ENCODE measurements at regions not wholly inside any gene's neighbourhood (a gene's known extent, or its start where the extent isn't known, plus 50 kb on each side); places are given as distances from the start of the nearest gene placed in this dataset.

GRCh38 chr12:75655315-75655806, 144.0 kb upstream of the KRR1 start:
- TF ChIP-seq EZH2phosphoT487 (IDR thresholded peaks at IDR 0.05; ENCODE audit: insufficient read depth, low read depth): no peak
- TF ChIP-seq EZH2 (IDR thresholded peaks at IDR 0.05; ENCODE audit: insufficient read depth, poor library complexity, severe bottlenecking): no peak
- H3K9me2 ChIP-seq (ENCODE audit: insufficient read depth): no peaks in the 10 kb centered on the region
- H3K9ac ChIP-seq: no peak overlapping the region
- in situ Hi-C loops (cut with MboI): no loop called here
- H3K27me3 ChIP-seq (replicated peaks; ENCODE audit: insufficient read depth): no peaks in the 10 kb centered on the region
- no peak overlapping the region for H3K4me3 ChIP-seq
- H2AFZ ChIP-seq: no peak overlapping the region
- H3F3A ChIP-seq (ENCODE audit: insufficient read depth): peaks cover 28% of the 10 kb centered on the region
- H3K9me3 ChIP-seq (ENCODE audit: low read depth): no peaks in the 10 kb centered on the region
- H3K79me2 ChIP-seq (ENCODE audit: insufficient read depth): no peaks in the 10 kb centered on the region
- H4K20me1 ChIP-seq (ENCODE audit: insufficient read depth): no peaks in the 10 kb centered on the region
- no peaks in the 10 kb centered on the region for H3K36me3 ChIP-seq (ENCODE audit: low read depth)
- H3K27ac ChIP-seq: no peak overlapping the region
- 94 to 99% methylated on average over 4 of the region's 4 CpGs for WGBS, 2 experiments (ENCODE audit: low coverage in 1 of 2, low lambda C conversion rate in 2 of 2, missing lambda C conversion rate in 2 of 2)
- H3K4me2 ChIP-seq (ENCODE audit: unreplicated experiment): no peak overlapping the region
- no peak for DNase-seq
- H3K4me1 ChIP-seq (ENCODE audit: insufficient read depth): peaks cover 41% of the 10 kb centered on the region

DNA sequence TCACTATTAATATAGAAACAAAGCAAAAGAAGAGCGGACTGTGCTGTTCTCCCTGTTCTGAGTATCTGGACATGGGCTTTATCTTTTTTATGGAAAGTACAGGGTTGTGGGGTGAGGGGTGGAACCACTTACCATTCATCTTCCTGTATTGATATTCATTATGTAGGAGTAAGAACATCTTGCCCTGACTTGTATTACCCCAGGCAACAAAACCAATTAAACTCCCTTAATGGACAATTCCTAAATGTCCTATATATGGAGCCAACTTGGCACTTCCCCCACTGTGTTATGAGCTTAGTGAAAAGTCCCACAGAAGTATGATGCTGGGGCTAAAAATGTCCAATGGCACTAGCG, 139.9 kb upstream of the KRR1 start:
- Histone ChIP-seq H3K9me2 (ENCODE audit: insufficient read depth) (no peaks in the 10 kb centered on the region), H2AFZ (no peak overlapping the region), H3K27ac (no peak overlapping the region), H4K20me1 (ENCODE audit: insufficient read depth) (no peaks in the 10 kb centered on the region), H3K4me3 (no peak overlapping the region), H3K9ac (no peak overlapping the region), H3K36me3 (ENCODE audit: low read depth) (no peaks in the 10 kb centered on the region), H3K4me2 (ENCODE audit: unreplicated experiment) (no peak overlapping the region), H3K9me3 (ENCODE audit: low read depth) (no peaks in the 10 kb centered on the region), H3K4me1 (ENCODE audit: insufficient read depth) (peaks cover 2% of the 10 kb centered on the region; the same call in 1 of the 2 replicates), H3K79me2 (ENCODE audit: insufficient read depth) (no peaks in the 10 kb centered on the region), H3F3A (ENCODE audit: insufficient read depth) (no peaks in the 10 kb centered on the region), H3K27me3 (replicated peaks; ENCODE audit: insufficient read depth) (no peaks in the 10 kb centered on the region)
- no peak for TF ChIP-seq EZH2 (IDR thresholded peaks at IDR 0.05; ENCODE audit: insufficient read depth, poor library complexity, severe bottlenecking)
- TF ChIP-seq EZH2phosphoT487 (IDR thresholded peaks at IDR 0.05; ENCODE audit: insufficient read depth, low read depth): no peak
- 93 to 96% methylated on average over 2 of the region's 2 CpGs for WGBS, 2 experiments (ENCODE audit: low coverage in 1 of 2, low lambda C conversion rate in 2 of 2, missing lambda C conversion rate in 2 of 2)
- in situ Hi-C loops (cut with MboI): no loop called here
- no peak for DNase-seq

GRCh38 chr12:75650595-75651341, 139.4 kb upstream of the KRR1 start:
- in situ Hi-C loops (cut with MboI): no loop called here
- H3K36me3 ChIP-seq (ENCODE audit: low read depth): no peaks in the 10 kb centered on the region
- H4K20me1 ChIP-seq (ENCODE audit: insufficient read depth): no peaks in the 10 kb centered on the region
- no peak for TF ChIP-seq EZH2 (IDR thresholded peaks at IDR 0.05; ENCODE audit: insufficient read depth, poor library complexity, severe bottlenecking)
- TF ChIP-seq EZH2phosphoT487 (IDR thresholded peaks at IDR 0.05; ENCODE audit: insufficient read depth, low read depth): no peak
- H3F3A ChIP-seq (ENCODE audit: insufficient read depth): no peaks in the 10 kb centered on the region
- H2AFZ ChIP-seq: no peak overlapping the region
- no peaks in the 10 kb centered on the region for H3K9me2 ChIP-seq (ENCODE audit: insufficient read depth)
- no peak for DNase-seq
- H3K4me3 ChIP-seq: no peak overlapping the region
- no peaks in the 10 kb centered on the region for H3K4me1 ChIP-seq (ENCODE audit: insufficient read depth)
- H3K27ac ChIP-seq: no peak overlapping the region
- no peak overlapping the region for H3K9ac ChIP-seq
- H3K9me3 ChIP-seq (ENCODE audit: low read depth): no peaks in the 10 kb centered on the region
- H3K27me3 ChIP-seq (replicated peaks; ENCODE audit: insufficient read depth): no peaks in the 10 kb centered on the region
- H3K79me2 ChIP-seq (ENCODE audit: insufficient read depth): no peaks in the 10 kb centered on the region
- 62 to 73% methylated on average over 2 of the region's 2 CpGs for WGBS, 2 experiments (ENCODE audit: low coverage in 1 of 2, low lambda C conversion rate in 2 of 2, missing lambda C conversion rate in 2 of 2)
- H3K4me2 ChIP-seq (ENCODE audit: unreplicated experiment): no peak overlapping the region

DNA sequence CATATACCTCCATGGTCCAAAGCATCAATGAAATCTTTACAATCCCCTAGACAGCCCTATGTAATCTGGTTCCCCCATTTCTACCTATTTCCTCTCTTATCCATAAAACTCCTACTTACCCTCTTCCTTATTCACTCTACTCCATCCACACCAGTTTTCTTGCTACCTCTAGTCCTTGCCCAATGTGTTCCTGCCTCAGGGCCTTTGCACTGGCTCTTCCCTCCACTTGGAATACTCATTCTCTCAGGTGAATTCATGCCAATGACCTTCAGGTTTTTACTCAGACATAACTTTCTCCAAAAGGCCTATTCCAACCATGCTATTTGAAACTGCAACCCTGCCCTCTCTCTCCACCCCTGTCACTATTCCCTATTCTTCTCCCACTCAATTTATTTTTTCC, 138.7 kb upstream of the KRR1 start:
- H3K27ac ChIP-seq: no peak overlapping the region
- no peak overlapping the region for H3K4me3 ChIP-seq
- no peak overlapping the region for H2AFZ ChIP-seq
- no peaks in the 10 kb centered on the region for H3K27me3 ChIP-seq (replicated peaks; ENCODE audit: insufficient read depth)
- H3K9me2 ChIP-seq (ENCODE audit: insufficient read depth): no peaks in the 10 kb centered on the region
- no peak for TF ChIP-seq EZH2 (IDR thresholded peaks at IDR 0.05; ENCODE audit: insufficient read depth, poor library complexity, severe bottlenecking)
- no peaks in the 10 kb centered on the region for H3F3A ChIP-seq (ENCODE audit: insufficient read depth)
- no peaks in the 10 kb centered on the region for H3K36me3 ChIP-seq (ENCODE audit: low read depth)
- H4K20me1 ChIP-seq (ENCODE audit: insufficient read depth): no peaks in the 10 kb centered on the region
- no peaks in the 10 kb centered on the region for H3K4me1 ChIP-seq (ENCODE audit: insufficient read depth)
- in situ Hi-C loops (cut with MboI): no loop called here
- H3K9me3 ChIP-seq (ENCODE audit: low read depth): no peaks in the 10 kb centered on the region
- no peak for DNase-seq
- no peak overlapping the region for H3K9ac ChIP-seq
- no peaks in the 10 kb centered on the region for H3K79me2 ChIP-seq (ENCODE audit: insufficient read depth)
- no peak overlapping the region for H3K4me2 ChIP-seq (ENCODE audit: unreplicated experiment)

GRCh38 chr12:75648856-75649255, 137.4 kb upstream of the KRR1 start:
- no peak overlapping the region for H3K9ac ChIP-seq
- TF ChIP-seq EZH2phosphoT487 (IDR thresholded peaks at IDR 0.05; ENCODE audit: insufficient read depth, low read depth): no peak
- TF ChIP-seq EZH2 (IDR thresholded peaks at IDR 0.05; ENCODE audit: insufficient read depth, poor library complexity, severe bottlenecking): no peak
- 66 to 67% methylated on average over 3 of the region's 3 CpGs for WGBS, 2 experiments (ENCODE audit: low coverage in 1 of 2, low lambda C conversion rate in 2 of 2, missing lambda C conversion rate in 2 of 2)
- H3K79me2 ChIP-seq (ENCODE audit: insufficient read depth): no peaks in the 10 kb centered on the region
- H3K9me2 ChIP-seq (ENCODE audit: insufficient read depth): no peaks in the 10 kb centered on the region
- no peak overlapping the region for H2AFZ ChIP-seq
- no peaks in the 10 kb centered on the region for H3F3A ChIP-seq (ENCODE audit: insufficient read depth)
- no peak for DNase-seq
- no peaks in the 10 kb centered on the region for H3K36me3 ChIP-seq (ENCODE audit: low read depth)
- H3K4me1 ChIP-seq (ENCODE audit: insufficient read depth): no peaks in the 10 kb centered on the region
- H3K27ac ChIP-seq: no peak overlapping the region
- in situ Hi-C loops (cut with MboI): no loop called here
- H3K4me3 ChIP-seq: no peak overlapping the region
- no peak overlapping the region for H3K4me2 ChIP-seq (ENCODE audit: unreplicated experiment)
- H3K9me3 ChIP-seq (ENCODE audit: low read depth): no peaks in the 10 kb centered on the region
- no peaks in the 10 kb centered on the region for H4K20me1 ChIP-seq (ENCODE audit: insufficient read depth)
- no peaks in the 10 kb centered on the region for H3K27me3 ChIP-seq (replicated peaks; ENCODE audit: insufficient read depth)
